Liver (tissue), 8 donors: ENCODE measurements at regions not wholly inside any gene's neighbourhood (a gene's known extent, or its start where the extent isn't known, plus 50 kb on each side); places are given as distances from the start of the nearest gene placed in this dataset.

Source experiments
- DNase-seq: peaks from one replicate; pipeline ENCODE4 v3.0.0-alpha.2; 2017; ENCODE audit warnings: low spot score
- H3K27ac ChIP-seq, 2 donors: one replicate each; pipeline ENCODE4 v1.7.0; 2013; ENCODE audit warnings: inconsistent platforms in 2 of 2, low read length in 2 of 2, control low read depth in 1 of 2, low read depth in 1 of 2, mild to moderate bottlenecking in 1 of 2
- H3K27me3 ChIP-seq, 4 donors: one replicate each; pipeline versions ENCODE4 v1.6.1 to v1.7.0; 2013; ENCODE audit warnings: low read length in 3 of 4, inconsistent platforms in 1 of 4, mild to moderate bottlenecking in 1 of 4, moderate library complexity in 1 of 4; ENCODE audit not compliant: control insufficient read depth in 4 of 4, insufficient read depth in 4 of 4
- H3K36me3 ChIP-seq, 4 donors: one replicate each; pipeline versions ENCODE4 v1.6.1 to v1.7.0; 2013; ENCODE audit warnings: low read length in 3 of 4, mild to moderate bottlenecking in 3 of 4, low read depth in 1 of 4, moderate library complexity in 1 of 4; ENCODE audit not compliant: control insufficient read depth in 4 of 4, insufficient read depth in 3 of 4
- H3K4me1 ChIP-seq, 4 donors: one replicate each; pipeline versions ENCODE4 v1.6.1 to v1.7.0; 2013; ENCODE audit warnings: low read length in 3 of 4, mild to moderate bottlenecking in 3 of 4, moderate library complexity in 1 of 4; ENCODE audit not compliant: control insufficient read depth in 4 of 4, insufficient read depth in 4 of 4
- H3K4me3 ChIP-seq, 3 donors: one replicate each; pipeline versions ENCODE4 v1.6.1 to v1.7.0; 2013; ENCODE audit warnings: low read length in 3 of 3, control low read depth in 1 of 3, low read depth in 1 of 3, mild to moderate bottlenecking in 1 of 3
- H3K9ac ChIP-seq, 2 donors: one replicate each; pipeline ENCODE4 v1.7.0; 2013; ENCODE audit warnings: low read length in 2 of 2, mild to moderate bottlenecking in 2 of 2, moderate library complexity in 2 of 2, control low read depth in 1 of 2, low read depth in 1 of 2
- H3K9me3 ChIP-seq, 4 donors: one replicate each; pipeline versions ENCODE4 v1.6.1 to v1.7.0; 2013; ENCODE audit warnings: low read length in 3 of 4; ENCODE audit not compliant: control insufficient read depth in 4 of 4
- CTCF ChIP-seq: fragments of 150-350 bp; IDR thresholded peaks from 2 replicates; pipeline ENCODE4 v1.5.1; 2017; ENCODE audit warnings: improper control_type of control experiment, low read depth, low read length; ENCODE audit not compliant: missing input control
- EGR1 ChIP-seq, 2 donors: IDR thresholded peaks; 2 replicates each; pipeline ENCODE4 v1.6.1; 2016 to 2018; ENCODE audit warnings: antibody characterized with exemption in 2 of 2, low read depth in 2 of 2
- FOXA1 ChIP-seq: IDR thresholded peaks from 2 replicates; pipeline ENCODE4 v1.6.1; 2016; ENCODE audit warnings: antibody characterized with exemption
- FOXA2 ChIP-seq: IDR thresholded peaks from 2 replicates; pipeline ENCODE4 v1.6.1; 2016; ENCODE audit warnings: antibody characterized with exemption
- GABPA ChIP-seq, 2 donors: IDR thresholded peaks in 1 of 2; conservative IDR thresholded peaks in 1 of 2; 2 replicates each; pipeline ENCODE4 v1.6.1; 2016; ENCODE audit warnings: antibody characterized with exemption in 2 of 2, mild to moderate bottlenecking in 1 of 2, moderate library complexity in 1 of 2
- HNF4A ChIP-seq, 2 donors: conservative IDR thresholded peaks; 2 replicates each; pipeline ENCODE4 v1.6.1; 2016; ENCODE audit warnings: antibody characterized with exemption in 2 of 2, mild to moderate bottlenecking in 2 of 2
- HNF4G ChIP-seq: IDR thresholded peaks from 2 replicates; pipeline ENCODE4 v1.6.1; 2016; ENCODE audit warnings: antibody characterized with exemption
- JUND ChIP-seq, 2 donors: IDR thresholded peaks; 2 replicates each; pipeline ENCODE4 v1.6.1; 2016; ENCODE audit warnings: antibody characterized with exemption in 2 of 2
- NR2F2 ChIP-seq: IDR thresholded peaks from 2 replicates; pipeline ENCODE4 v1.6.1; 2016; ENCODE audit warnings: antibody characterized with exemption
- RAD21 ChIP-seq, 2 donors: IDR thresholded peaks; 2 replicates each; pipeline ENCODE4 v1.6.1; 2016; ENCODE audit warnings: antibody characterized with exemption in 2 of 2, mild to moderate bottlenecking in 2 of 2
- RXRA ChIP-seq, 2 donors: IDR thresholded peaks; 2 replicates each; pipeline ENCODE4 v1.6.1; 2017 to 2018; ENCODE audit warnings: antibody characterized with exemption in 2 of 2, mild to moderate bottlenecking in 1 of 2
- SP1 ChIP-seq: IDR thresholded peaks from 2 replicates; pipeline ENCODE4 v1.6.1; 2018; ENCODE audit warnings: antibody characterized with exemption, mild to moderate bottlenecking
- TAF1 ChIP-seq: conservative IDR thresholded peaks from 2 replicates; pipeline ENCODE4 v1.6.1; 2016; ENCODE audit warnings: antibody characterized with exemption, mild to moderate bottlenecking
- YY1 ChIP-seq: IDR thresholded peaks from 2 replicates; pipeline ENCODE4 v1.6.1; 2016; ENCODE audit warnings: antibody characterized with exemption, mild to moderate bottlenecking
- ZBTB33 ChIP-seq: IDR thresholded peaks from 2 replicates; pipeline ENCODE4 v1.6.1; 2016; ENCODE audit warnings: antibody characterized with exemption
- WGBS: extraction: QIAGEN DNeasy Blood & Tissue Kit; methylation state at CpG from one replicate; pipeline ENCODE4 v1.1.7; 2013; 5-methylcytosine and 5-hydroxymethylcytosine counted together
- TF ChIP-seq, protein P1 (sequence below): IDR thresholded peaks from 2 replicates; pipeline ENCODE4 v1.6.1; 2016; ENCODE audit warnings: antibody characterized with exemption
- TF ChIP-seq, protein P2 (sequence below): IDR thresholded peaks from 2 replicates; pipeline ENCODE4 v1.6.1; 2016; ENCODE audit warnings: antibody characterized with exemption, mild to moderate bottlenecking
- TF ChIP-seq, protein P3 (sequence below): IDR thresholded peaks from 2 replicates; pipeline ENCODE4 v1.6.1; 2016; ENCODE audit warnings: antibody characterized with exemption
- donor health status: healthy.
- donor health status: healthy.
- donor health status: healthy.
- donor health status: healthy.
- donor health status: healthy.

GRCh38 chr15:70281261-70281810, 183.6 kb upstream of the TLE3 start:
- no peaks in the 10 kb centered on the region for H3K9me3 ChIP-seq
- no peaks in the 10 kb centered on the region for H3K27me3 ChIP-seq
- DNase-seq, result no peak
- no peak overlapping the region for H3K27ac ChIP-seq
- H3K9ac ChIP-seq, result no peak overlapping the region
- H3K4me3 ChIP-seq, result no peak overlapping the region
- H3K4me1 ChIP-seq, result peaks cover 0 to 9% (median 0%) of the 10 kb centered on the region in 4 donors
- no peak for TF ChIP-seq RXRA (IDR thresholded peaks at IDR 0.05)
- TF ChIP-seq EGR1 (IDR thresholded peaks at IDR 0.05; ENCODE audit: low read depth in 2 of 2), result no peak
- TF ChIP-seq, protein P1, sequence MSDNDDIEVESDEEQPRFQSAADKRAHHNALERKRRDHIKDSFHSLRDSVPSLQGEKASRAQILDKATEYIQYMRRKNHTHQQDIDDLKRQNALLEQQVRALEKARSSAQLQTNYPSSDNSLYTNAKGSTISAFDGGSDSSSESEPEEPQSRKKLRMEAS, result no peak
- no peak for TF ChIP-seq HNF4A (conservative IDR thresholded peaks at IDR 0.05)
- TF ChIP-seq TAF1, result no peak
- no peak for TF ChIP-seq FOXA1
- TF ChIP-seq YY1, result no peak
- TF ChIP-seq RAD21 (IDR thresholded peaks at IDR 0.05), result no peak
- TF ChIP-seq SP1, result no peak
- TF ChIP-seq ZBTB33, result no peak
- TF ChIP-seq CTCF, result no peak
- TF ChIP-seq JUND (IDR thresholded peaks at IDR 0.05), result no peak
- 95% methylated on average over 3 of the region's 3 CpGs for WGBS
- no peaks in the 10 kb centered on the region for H3K36me3 ChIP-seq

GRCh38 chr15:70280781-70281180, 183.1 kb upstream of the TLE3 start:
- Histone ChIP-seq H3K4me3 (no peak overlapping the region), H3K36me3 (no peaks in the 10 kb centered on the region), H3K27me3 (no peaks in the 10 kb centered on the region), H3K9ac (no peak overlapping the region), H3K27ac (no peak overlapping the region), H3K4me1 (peaks cover 0 to 9% (median 0%) of the 10 kb centered on the region in 4 donors), H3K9me3 (no peaks in the 10 kb centered on the region)
- 93% methylated on average over 6 of the region's 6 CpGs for WGBS
- no peak for DNase-seq
- no peak for TF ChIP-seq RXRA (IDR thresholded peaks at IDR 0.05)
- no peak for TF ChIP-seq EGR1 (IDR thresholded peaks at IDR 0.05; ENCODE audit: low read depth in 2 of 2)
- TF ChIP-seq FOXA2, result no peak
- no peak for TF ChIP-seq YY1
- TF ChIP-seq ZBTB33, result no peak
- TF ChIP-seq, protein P2, sequence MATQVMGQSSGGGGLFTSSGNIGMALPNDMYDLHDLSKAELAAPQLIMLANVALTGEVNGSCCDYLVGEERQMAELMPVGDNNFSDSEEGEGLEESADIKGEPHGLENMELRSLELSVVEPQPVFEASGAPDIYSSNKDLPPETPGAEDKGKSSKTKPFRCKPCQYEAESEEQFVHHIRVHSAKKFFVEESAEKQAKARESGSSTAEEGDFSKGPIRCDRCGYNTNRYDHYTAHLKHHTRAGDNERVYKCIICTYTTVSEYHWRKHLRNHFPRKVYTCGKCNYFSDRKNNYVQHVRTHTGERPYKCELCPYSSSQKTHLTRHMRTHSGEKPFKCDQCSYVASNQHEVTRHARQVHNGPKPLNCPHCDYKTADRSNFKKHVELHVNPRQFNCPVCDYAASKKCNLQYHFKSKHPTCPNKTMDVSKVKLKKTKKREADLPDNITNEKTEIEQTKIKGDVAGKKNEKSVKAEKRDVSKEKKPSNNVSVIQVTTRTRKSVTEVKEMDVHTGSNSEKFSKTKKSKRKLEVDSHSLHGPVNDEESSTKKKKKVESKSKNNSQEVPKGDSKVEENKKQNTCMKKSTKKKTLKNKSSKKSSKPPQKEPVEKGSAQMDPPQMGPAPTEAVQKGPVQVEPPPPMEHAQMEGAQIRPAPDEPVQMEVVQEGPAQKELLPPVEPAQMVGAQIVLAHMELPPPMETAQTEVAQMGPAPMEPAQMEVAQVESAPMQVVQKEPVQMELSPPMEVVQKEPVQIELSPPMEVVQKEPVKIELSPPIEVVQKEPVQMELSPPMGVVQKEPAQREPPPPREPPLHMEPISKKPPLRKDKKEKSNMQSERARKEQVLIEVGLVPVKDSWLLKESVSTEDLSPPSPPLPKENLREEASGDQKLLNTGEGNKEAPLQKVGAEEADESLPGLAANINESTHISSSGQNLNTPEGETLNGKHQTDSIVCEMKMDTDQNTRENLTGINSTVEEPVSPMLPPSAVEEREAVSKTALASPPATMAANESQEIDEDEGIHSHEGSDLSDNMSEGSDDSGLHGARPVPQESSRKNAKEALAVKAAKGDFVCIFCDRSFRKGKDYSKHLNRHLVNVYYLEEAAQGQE, result no peak
- no peak for TF ChIP-seq RAD21 (IDR thresholded peaks at IDR 0.05)
- no peak for TF ChIP-seq JUND (IDR thresholded peaks at IDR 0.05)
- TF ChIP-seq, protein P3, sequence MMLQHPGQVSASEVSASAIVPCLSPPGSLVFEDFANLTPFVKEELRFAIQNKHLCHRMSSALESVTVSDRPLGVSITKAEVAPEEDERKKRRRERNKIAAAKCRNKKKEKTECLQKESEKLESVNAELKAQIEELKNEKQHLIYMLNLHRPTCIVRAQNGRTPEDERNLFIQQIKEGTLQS, result no peak
- no peak for TF ChIP-seq HNF4G
- no peak for TF ChIP-seq SP1
- no peak for TF ChIP-seq HNF4A (conservative IDR thresholded peaks at IDR 0.05)
- TF ChIP-seq GABPA (IDR thresholded peaks at IDR 0.05 in 1 of 2, conservative IDR thresholded peaks at IDR 0.05 in 1 of 2), result no peak
- no peak for TF ChIP-seq NR2F2
- TF ChIP-seq TAF1, result no peak
- no peak for TF ChIP-seq FOXA1
- no peak for TF ChIP-seq CTCF
- TF ChIP-seq, protein P1, result no peak
